ENCODE measurements at regions not wholly inside any gene's neighbourhood (a gene's known extent, or its start where the extent isn't known, plus 50 kb on each side); places are given as distances from the start of the nearest gene placed in this dataset.

DNA sequence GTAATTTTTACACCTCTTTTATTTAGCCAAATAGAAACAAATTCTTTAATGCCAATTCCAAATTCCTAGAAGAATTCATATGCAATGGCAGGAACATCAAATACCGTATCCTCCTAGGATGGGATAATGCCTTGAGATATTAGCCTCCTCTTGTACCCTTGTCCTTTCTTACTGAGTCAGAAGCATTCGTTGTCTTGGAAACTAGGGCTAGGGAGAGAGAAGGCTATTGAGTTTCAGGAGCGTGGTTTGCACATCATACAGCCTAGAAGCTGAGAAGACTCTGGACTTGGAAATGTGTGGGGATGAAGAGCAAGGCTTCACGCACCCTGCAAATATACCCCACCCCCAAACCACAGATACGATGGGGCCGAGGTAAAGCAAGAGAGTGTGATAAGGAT lies 300.7 kb downstream of the SP3 start:
- DNase-seq (ENCODE audit: low read depth): no peak
- no peak overlapping the region for H3K4me3 ChIP-seq (ENCODE audit: control insufficient read depth, low read depth, low read length)
- TF ChIP-seq, protein P1, sequence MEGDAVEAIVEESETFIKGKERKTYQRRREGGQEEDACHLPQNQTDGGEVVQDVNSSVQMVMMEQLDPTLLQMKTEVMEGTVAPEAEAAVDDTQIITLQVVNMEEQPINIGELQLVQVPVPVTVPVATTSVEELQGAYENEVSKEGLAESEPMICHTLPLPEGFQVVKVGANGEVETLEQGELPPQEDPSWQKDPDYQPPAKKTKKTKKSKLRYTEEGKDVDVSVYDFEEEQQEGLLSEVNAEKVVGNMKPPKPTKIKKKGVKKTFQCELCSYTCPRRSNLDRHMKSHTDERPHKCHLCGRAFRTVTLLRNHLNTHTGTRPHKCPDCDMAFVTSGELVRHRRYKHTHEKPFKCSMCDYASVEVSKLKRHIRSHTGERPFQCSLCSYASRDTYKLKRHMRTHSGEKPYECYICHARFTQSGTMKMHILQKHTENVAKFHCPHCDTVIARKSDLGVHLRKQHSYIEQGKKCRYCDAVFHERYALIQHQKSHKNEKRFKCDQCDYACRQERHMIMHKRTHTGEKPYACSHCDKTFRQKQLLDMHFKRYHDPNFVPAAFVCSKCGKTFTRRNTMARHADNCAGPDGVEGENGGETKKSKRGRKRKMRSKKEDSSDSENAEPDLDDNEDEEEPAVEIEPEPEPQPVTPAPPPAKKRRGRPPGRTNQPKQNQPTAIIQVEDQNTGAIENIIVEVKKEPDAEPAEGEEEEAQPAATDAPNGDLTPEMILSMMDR (IDR thresholded peaks at IDR 0.05; ENCODE audit: control insufficient read depth, insufficient read depth, low read depth, low read length, missing control alignments): no peak

DNA sequence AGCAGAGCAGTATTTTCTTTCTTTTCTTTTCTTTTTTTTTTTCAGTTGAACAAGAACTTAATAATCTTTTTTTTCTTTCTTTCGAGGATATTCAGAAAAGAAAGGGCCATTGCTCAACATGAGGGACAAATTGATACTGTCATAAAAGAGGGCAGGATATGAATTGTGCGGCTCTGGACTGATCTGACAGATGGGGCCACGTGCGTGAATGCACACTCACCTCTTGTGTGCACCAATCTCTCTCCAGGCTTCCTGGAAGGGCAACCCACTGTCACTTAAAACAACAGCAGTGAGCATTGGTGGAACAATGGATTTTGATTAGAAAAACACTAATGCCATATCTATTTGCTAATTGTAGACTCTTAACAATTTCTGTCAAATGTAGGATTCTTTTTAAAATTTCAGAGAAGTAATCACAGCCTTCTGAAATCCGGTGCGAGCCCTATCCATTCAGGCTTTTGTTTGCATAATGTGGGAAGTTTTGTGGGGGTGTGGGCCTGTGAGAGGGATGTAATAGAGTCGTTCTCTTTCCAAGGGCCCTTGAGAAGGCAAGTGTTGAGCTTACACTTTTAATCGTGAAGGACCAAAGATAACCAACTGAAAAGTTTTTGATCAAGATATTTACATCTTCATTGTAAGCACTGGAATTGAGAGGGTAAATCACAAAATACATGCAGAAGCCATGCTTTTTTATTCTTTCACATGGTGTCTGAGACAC lies 298.8 kb downstream of the SP3 start:
- H3K4me3 ChIP-seq (ENCODE audit: control insufficient read depth, low read depth, low read length): no peak overlapping the region
- TF ChIP-seq, protein P1 (IDR thresholded peaks at IDR 0.05; ENCODE audit: control insufficient read depth, insufficient read depth, low read depth, low read length, missing control alignments): no peak
- no peak for DNase-seq (ENCODE audit: low read depth)

DNA sequence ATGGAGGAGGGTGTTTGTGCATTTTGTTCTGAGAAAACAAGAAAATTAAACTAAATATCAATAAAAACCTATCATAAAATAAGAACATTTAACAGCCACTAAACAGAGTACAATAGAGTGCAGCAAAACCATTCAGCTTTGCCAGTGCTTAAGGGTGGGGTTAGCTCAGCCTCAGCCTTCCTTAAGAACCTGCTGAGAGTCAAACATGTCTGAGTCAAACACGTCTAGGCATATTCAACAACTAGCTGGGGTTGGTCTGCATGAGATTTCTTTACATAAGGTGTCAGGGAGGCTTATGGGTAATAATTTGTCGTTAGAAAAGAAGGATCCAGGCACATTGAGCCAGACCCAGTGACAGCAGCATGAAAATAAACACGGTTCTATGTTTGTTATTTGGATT lies 298.2 kb downstream of the SP3 start:
- no peak for DNase-seq (ENCODE audit: low read depth)
- TF ChIP-seq, protein P1 (IDR thresholded peaks at IDR 0.05; ENCODE audit: control insufficient read depth, insufficient read depth, low read depth, low read length, missing control alignments): no peak

DNA sequence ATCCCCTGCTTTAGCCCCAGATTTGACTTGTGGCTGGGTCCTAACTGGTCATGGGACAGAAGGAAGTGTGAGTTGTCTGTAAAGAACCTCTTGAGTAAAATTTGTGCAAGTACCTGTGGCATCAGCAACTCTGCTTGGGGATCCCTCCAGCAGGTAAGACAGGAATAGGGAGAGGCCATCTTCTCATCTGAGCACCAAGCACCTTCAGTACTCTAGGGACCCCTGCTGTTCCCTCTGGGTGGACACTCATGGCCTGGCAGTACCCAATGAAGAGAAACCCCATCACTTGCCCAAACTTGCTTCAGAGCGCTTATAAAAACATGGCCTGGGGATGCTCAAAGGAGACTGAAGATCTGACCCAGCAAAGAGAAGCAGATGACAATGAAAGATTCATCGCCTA lies 297.8 kb downstream of the SP3 start:
- no peak for DNase-seq (ENCODE audit: low read depth)
- no peak overlapping the region for H3K4me3 ChIP-seq (ENCODE audit: control insufficient read depth, low read depth, low read length)
- TF ChIP-seq, protein P1 (IDR thresholded peaks at IDR 0.05; ENCODE audit: control insufficient read depth, insufficient read depth, low read depth, low read length, missing control alignments): peak; percentile 25

More for the DNA sequence above, 298.2 kb downstream of the SP3 start:
- H3K4me3 ChIP-seq (ENCODE audit: control insufficient read depth, low read depth, low read length): no peak overlapping the region

DNA sequence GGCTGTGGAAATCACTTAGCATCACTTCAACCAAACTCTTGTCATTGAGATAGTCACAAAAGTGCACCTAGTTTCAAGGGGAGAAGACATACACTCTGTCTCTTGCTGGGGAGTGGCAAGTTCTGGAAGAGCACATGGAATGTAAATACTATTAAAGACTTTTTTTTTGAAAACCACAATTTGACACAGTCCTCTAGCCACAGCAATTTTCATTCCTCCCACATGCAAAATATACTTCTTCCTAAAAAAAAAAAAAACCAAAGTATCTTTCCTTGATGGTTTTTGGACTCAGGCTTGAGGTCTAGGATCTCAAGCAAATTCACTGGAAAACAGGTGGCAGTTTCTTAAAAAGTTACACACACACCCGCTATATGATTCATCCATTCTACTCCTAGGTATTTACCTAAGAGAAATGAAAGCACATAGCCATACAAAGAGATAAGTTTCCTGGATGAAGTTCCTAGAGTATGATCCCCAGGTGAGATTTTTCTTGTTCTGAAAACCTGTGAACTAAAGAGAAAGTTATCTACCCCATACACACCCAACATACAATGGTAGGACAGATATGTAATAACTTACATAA lies 295.8 kb downstream of the SP3 start:
- DNase-seq (ENCODE audit: low read depth): no peak
- TF ChIP-seq, protein P1 (IDR thresholded peaks at IDR 0.05; ENCODE audit: control insufficient read depth, insufficient read depth, low read depth, low read length, missing control alignments): no peak
- no peak overlapping the region for H3K4me3 ChIP-seq (ENCODE audit: control insufficient read depth, low read depth, low read length)

DNA sequence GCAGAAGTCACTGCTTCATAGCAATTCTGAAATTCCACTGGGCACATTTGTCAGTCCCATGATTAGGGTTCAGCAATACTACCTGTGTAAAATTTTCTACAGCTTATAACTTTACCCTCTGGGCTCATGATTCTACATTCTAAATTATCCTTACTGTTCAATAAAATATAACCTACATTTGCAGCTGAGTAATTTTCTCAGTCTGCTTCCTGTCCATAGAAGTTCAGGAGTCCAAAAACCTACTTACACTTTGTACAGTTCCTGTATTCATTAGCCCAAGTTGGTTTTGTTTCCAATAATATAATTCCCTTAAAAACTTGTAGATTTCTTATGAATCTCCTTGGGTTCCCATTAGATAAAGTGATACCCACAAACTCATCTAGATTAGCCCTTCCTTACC lies 295.3 kb downstream of the SP3 start:
- TF ChIP-seq, protein P1 (IDR thresholded peaks at IDR 0.05; ENCODE audit: control insufficient read depth, insufficient read depth, low read depth, low read length, missing control alignments): no peak
- H3K4me3 ChIP-seq (ENCODE audit: control insufficient read depth, low read depth, low read length): no peak overlapping the region
- DNase-seq (ENCODE audit: low read depth): no peak

Measured in AG09309 (cell line).